ENCODE measurements at regions not wholly inside any gene's neighbourhood (a gene's known extent, or its start where the extent isn't known, plus 50 kb on each side); places are given as distances from the start of the nearest gene placed in this dataset.

GRCh38 chr11:97993562-97993961 lies 1027.2 kb upstream of the CNTN5 start:
- TF ChIP-seq YY1 (IDR thresholded peaks at IDR 0.05): no peak
- no peak for TF ChIP-seq CTCF (IDR thresholded peaks at IDR 0.05; ENCODE audit: low read depth, low read length, missing input control)
- no peak for TF ChIP-seq FOXA1 (IDR thresholded peaks at IDR 0.05)
- no peak for TF ChIP-seq EGR1 (IDR thresholded peaks at IDR 0.05; ENCODE audit: low read depth in 2 of 2)
- TF ChIP-seq RAD21 (IDR thresholded peaks at IDR 0.05): no peak
- TF ChIP-seq SP1 (IDR thresholded peaks at IDR 0.05): no peak
- TF ChIP-seq ZBTB33 (IDR thresholded peaks at IDR 0.05): no peak
- no peak for TF ChIP-seq GABPA (IDR thresholded peaks at IDR 0.05 in 1 of 2, conservative IDR thresholded peaks at IDR 0.05 in 1 of 2)
- TF ChIP-seq MAX (IDR thresholded peaks at IDR 0.05): no peak
- TF ChIP-seq JUND (IDR thresholded peaks at IDR 0.05): no peak
- TF ChIP-seq REST (IDR thresholded peaks at IDR 0.05): no peak
